Sigmoid colon (tissue), 6 donors: ENCODE measurements at regions not wholly inside any gene's neighbourhood (a gene's known extent, or its start where the extent isn't known, plus 50 kb on each side); places are given as distances from the start of the nearest gene placed in this dataset.

Experiments
- DNase-seq: peaks from one replicate; pipeline ENCODE4 v3.0.0-alpha.2; 2019
- H3K27ac ChIP-seq, 4 donors: fragments of 200-600 bp; sonication (generic); one replicate each; pipeline ENCODE4 v1.5.1; 2016 to 2019; ENCODE audit warnings: mild to moderate bottlenecking in 1 of 4
- H3K27me3 ChIP-seq, 3 donors: fragments of 200-600 bp; sonication (generic); one replicate each; pipeline ENCODE4 v1.5.1; 2019; ENCODE audit warnings: mild to moderate bottlenecking in 1 of 3
- H3K36me3 ChIP-seq, 4 donors: fragments of 200-600 bp; sonication (generic); one replicate each; pipeline ENCODE4 v1.5.1; 2016 to 2019
- H3K4me1 ChIP-seq, 4 donors: fragments of 200-600 bp; sonication (generic); one replicate each; pipeline ENCODE4 v1.5.1; 2017 to 2019
- H3K4me3 ChIP-seq, 4 donors: fragments of 200-600 bp; sonication (generic); one replicate each; pipeline ENCODE4 v1.5.1; 2017 to 2019; ENCODE audit warnings: mild to moderate bottlenecking in 2 of 4, moderate library complexity in 1 of 4
- H3K9me3 ChIP-seq, 4 donors: fragments of 200-600 bp in 3 of 4; sonication (generic) in 3 of 4; one replicate each; pipeline versions ENCODE4 v1.5.1 to v1.6.1; 2013 to 2019
- EP300 ChIP-seq, 4 donors: sonication (generic); formaldehyde crosslinking; IDR thresholded peaks; one replicate each; pipeline ENCODE4 v1.6.1; 2017; ENCODE audit warnings: antibody characterized with exemption in 4 of 4
- POLR2A ChIP-seq, 2 donors: fragments of 450-650 bp; IDR thresholded peaks; one replicate each; pipeline ENCODE4 v1.6.1; 2016; ENCODE audit warnings: antibody characterized with exemption in 2 of 2, mild to moderate bottlenecking in 2 of 2, moderate library complexity in 2 of 2
- POLR2AphosphoS5 ChIP-seq, 4 donors: sonication (generic); formaldehyde crosslinking; IDR thresholded peaks; one replicate each; pipeline ENCODE4 v1.6.1; 2017; ENCODE audit warnings: antibody characterized with exemption in 4 of 4
- WGBS, 2 donors: extraction: QIAGEN DNeasy Blood & Tissue Kit; methylation state at CpG; one replicate each; pipeline ENCODE4 v1.1.7; 2013; 5-methylcytosine and 5-hydroxymethylcytosine counted together
- intact Hi-C: fragments of 100-400 bp; cut with DNase I; formaldehyde crosslinking; loops from one replicate; pipeline ENCODE4 v1.15.1; 2023
- TF ChIP-seq, protein P1 (sequence below), 4 experiments: fragments of 450-650 bp in 3 of 4; fragments of 200-600 bp in 1 of 4; IDR thresholded peaks; one replicate each; pipeline ENCODE4 v1.5.1; 2016 to 2019; ENCODE audit warnings: antibody characterized with exemption in 4 of 4, mild to moderate bottlenecking in 3 of 4, moderate library complexity in 2 of 4
- donor health status: healthy with polysubstance abuse.
- donor health status: healthy.

- 48 to 57% methylated on average over 8 of the region's 8 CpGs for WGBS, 2 donors
- no peaks in the 10 kb centered on the region for H3K9me3 ChIP-seq
- H3K27me3 ChIP-seq, result no peaks in the 10 kb centered on the region
- no peaks in the 10 kb centered on the region for H3K36me3 ChIP-seq
- no peak overlapping the region for H3K27ac ChIP-seq
- peaks cover 0 to 4% (median 0%) of the 10 kb centered on the region in 4 donors for H3K4me1 ChIP-seq
- no peak for DNase-seq
- intact Hi-C loops, result no loop called here
- H3K4me3 ChIP-seq, result no peak overlapping the region
- TF ChIP-seq POLR2AphosphoS5 (IDR thresholded peaks at IDR 0.05) (no peak), EP300 (IDR thresholded peaks at IDR 0.05) (no peak), POLR2A (IDR thresholded peaks at IDR 0.05) (no peak)
- TF ChIP-seq, protein P1, sequence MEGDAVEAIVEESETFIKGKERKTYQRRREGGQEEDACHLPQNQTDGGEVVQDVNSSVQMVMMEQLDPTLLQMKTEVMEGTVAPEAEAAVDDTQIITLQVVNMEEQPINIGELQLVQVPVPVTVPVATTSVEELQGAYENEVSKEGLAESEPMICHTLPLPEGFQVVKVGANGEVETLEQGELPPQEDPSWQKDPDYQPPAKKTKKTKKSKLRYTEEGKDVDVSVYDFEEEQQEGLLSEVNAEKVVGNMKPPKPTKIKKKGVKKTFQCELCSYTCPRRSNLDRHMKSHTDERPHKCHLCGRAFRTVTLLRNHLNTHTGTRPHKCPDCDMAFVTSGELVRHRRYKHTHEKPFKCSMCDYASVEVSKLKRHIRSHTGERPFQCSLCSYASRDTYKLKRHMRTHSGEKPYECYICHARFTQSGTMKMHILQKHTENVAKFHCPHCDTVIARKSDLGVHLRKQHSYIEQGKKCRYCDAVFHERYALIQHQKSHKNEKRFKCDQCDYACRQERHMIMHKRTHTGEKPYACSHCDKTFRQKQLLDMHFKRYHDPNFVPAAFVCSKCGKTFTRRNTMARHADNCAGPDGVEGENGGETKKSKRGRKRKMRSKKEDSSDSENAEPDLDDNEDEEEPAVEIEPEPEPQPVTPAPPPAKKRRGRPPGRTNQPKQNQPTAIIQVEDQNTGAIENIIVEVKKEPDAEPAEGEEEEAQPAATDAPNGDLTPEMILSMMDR (IDR thresholded peaks at IDR 0.05), result no peak
Measured at GRCh38 chr15:70494852-70495571, 268.3 kb downstream of the UACA start.

- DNase-seq, result no peak
- Histone ChIP-seq H3K4me1 (peaks cover 0 to 4% (median 0%) of the 10 kb centered on the region in 4 donors), H3K4me3 (no peak overlapping the region), H3K36me3 (no peaks in the 10 kb centered on the region), H3K27me3 (no peaks in the 10 kb centered on the region), H3K9me3 (no peaks in the 10 kb centered on the region), H3K27ac (no peak overlapping the region)
- TF ChIP-seq, protein P1 (IDR thresholded peaks at IDR 0.05), result no peak
- TF ChIP-seq POLR2AphosphoS5 (IDR thresholded peaks at IDR 0.05) (no peak), POLR2A (IDR thresholded peaks at IDR 0.05) (no peak), EP300 (IDR thresholded peaks at IDR 0.05) (no peak)
- intact Hi-C loops, result no loop called here
- 88 to 90% methylated on average over 4 of the region's 4 CpGs for WGBS, 2 donors
Measured at GRCh38 chr15:70494517-70494851, 268.9 kb downstream of the UACA start.

GRCh38 chr15:70493787-70494516 is 269.4 kb downstream of the UACA start:
- DNase-seq, result no peak
- Histone ChIP-seq H3K27ac (no peak overlapping the region), H3K9me3 (no peaks in the 10 kb centered on the region), H3K36me3 (no peaks in the 10 kb centered on the region), H3K4me3 (no peak overlapping the region), H3K4me1 (peaks cover 0 to 4% (median 0%) of the 10 kb centered on the region in 4 donors), H3K27me3 (no peaks in the 10 kb centered on the region)
- WGBS, 2 donors, result 75 to 83% methylated on average over 13 of the region's 13 CpGs
- intact Hi-C loops, result no loop called here
- no peak for TF ChIP-seq EP300 (IDR thresholded peaks at IDR 0.05)
- no peak for TF ChIP-seq POLR2A (IDR thresholded peaks at IDR 0.05)
- TF ChIP-seq, protein P1 (IDR thresholded peaks at IDR 0.05), result no peak
- no peak for TF ChIP-seq POLR2AphosphoS5 (IDR thresholded peaks at IDR 0.05)

DNA sequence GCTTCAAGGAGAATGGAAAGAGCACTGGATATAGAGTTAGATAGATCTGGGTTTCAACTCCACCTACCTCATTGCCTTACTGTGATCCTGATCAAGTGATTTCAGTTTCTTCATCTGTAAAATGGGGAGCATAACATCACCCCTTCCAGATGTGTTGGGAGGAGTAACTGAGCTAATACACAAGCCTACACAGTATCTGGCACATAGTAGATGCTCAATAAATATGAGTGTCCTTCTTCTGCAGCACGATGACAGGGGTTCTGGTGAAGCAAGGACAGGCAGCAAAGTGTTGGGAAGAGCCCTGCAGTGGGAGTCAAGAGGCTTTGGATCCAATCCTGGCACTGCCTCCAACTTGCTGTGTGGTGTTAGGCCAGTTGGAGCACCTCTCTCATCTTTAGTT is 270.0 kb downstream of the UACA start:
- intact Hi-C loops, result no loop called here
- Histone ChIP-seq H3K36me3 (no peaks in the 10 kb centered on the region), H3K4me3 (no peak overlapping the region), H3K27me3 (no peaks in the 10 kb centered on the region), H3K27ac (no peak overlapping the region), H3K4me1 (peaks cover 0 to 4% (median 0%) of the 10 kb centered on the region in 4 donors), H3K9me3 (no peaks in the 10 kb centered on the region)
- DNase-seq, result no peak
- WGBS, 2 donors, result 90 to 97% methylated on average over 1 of the region's 1 CpG
- no peak for TF ChIP-seq POLR2AphosphoS5 (IDR thresholded peaks at IDR 0.05)

DNA sequence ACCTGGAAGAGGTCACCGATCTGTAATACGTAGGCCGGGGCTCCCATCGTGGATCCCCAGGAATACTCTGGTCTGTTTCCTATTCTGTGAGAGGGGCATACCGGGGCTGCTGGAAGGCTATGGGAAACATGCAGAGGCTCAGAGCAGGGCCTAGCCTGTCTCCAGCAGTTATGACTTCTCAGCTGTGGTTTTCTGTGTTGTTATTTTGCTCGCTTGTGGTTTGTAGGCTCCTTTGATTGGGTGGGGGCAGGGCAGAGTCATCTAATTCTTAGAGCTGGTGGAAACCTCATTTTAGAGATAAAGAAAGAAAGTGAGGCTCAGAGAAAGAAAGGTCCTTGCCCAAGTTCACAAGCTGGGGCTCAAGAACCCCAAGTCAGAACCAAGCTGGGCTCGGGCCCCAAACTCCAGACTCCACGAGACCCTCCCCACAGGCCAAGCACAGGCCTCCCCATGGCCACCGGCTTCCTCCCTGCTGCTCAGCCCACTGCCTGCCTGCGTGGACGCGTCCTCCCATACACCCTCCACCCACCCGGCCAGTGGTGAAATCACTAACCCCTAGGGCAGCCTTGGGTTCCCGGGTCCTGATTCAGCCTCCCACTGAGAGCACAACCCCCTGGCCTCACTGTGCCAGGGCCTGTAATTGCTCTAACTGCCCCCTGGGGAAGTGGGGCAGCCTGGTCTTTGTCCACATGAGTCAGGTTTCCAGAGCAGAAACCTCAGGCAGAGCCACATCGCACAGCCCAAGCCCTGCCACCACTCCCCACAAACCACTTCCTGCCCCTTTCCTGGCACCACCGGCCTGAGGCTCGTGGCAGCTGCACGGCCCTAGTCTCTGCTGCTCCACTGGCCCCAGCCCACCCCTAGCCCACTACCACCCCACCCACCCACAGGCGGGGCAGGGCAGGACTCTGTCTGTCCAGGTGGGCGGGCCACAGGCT is 270.8 kb downstream of the UACA start:
- Histone ChIP-seq H3K4me1 (peaks cover 0 to 4% (median 0%) of the 10 kb centered on the region in 4 donors), H3K9me3 (no peaks in the 10 kb centered on the region), H3K27me3 (no peaks in the 10 kb centered on the region), H3K4me3 (no peak overlapping the region), H3K27ac (no peak overlapping the region), H3K36me3 (no peaks in the 10 kb centered on the region)
- intact Hi-C loops, result no loop called here
- DNase-seq, result no peak
- TF ChIP-seq EP300 (IDR thresholded peaks at IDR 0.05), result no peak
- WGBS, 2 donors, result 39 to 73% methylated on average over 20 of the region's 20 CpGs
